Tibial artery (tissue), 4 donors: ENCODE measurements at regions not wholly inside any gene's neighbourhood (a gene's known extent, or its start where the extent isn't known, plus 50 kb on each side); places are given as distances from the start of the nearest gene placed in this dataset.

Experiments
- DNase-seq, 2 donors: peaks; one replicate each; pipeline ENCODE4 v3.0.0-alpha.2; 2019
- H3K27ac ChIP-seq, 2 donors: fragments of 200-600 bp; sonication (generic) in 1 of 2; 1 replicate in 1 of 2; 2 replicates in 1 of 2; pipeline ENCODE4 v1.5.1; 2018 to 2019; ENCODE audit warnings: mild to moderate bottlenecking in 1 of 2
- H3K27me3 ChIP-seq, 2 donors: fragments of 200-600 bp; sonication (generic) in 1 of 2; one replicate each; pipeline versions ENCODE4 v1.5.1 to v1.6.0; 2016 to 2019
- H3K36me3 ChIP-seq, 3 donors: fragments of 200-600 bp; sonication (generic) in 2 of 3; one replicate each; pipeline ENCODE4 v1.5.1; 2016 to 2019; ENCODE audit warnings: mild to moderate bottlenecking in 2 of 3
- H3K4me1 ChIP-seq, 4 donors: fragments of 200-600 bp; sonication (generic) in 2 of 4; 1 replicate in 3 of 4; 2 replicates in 1 of 4; pipeline ENCODE4 v1.5.1; 2016 to 2019
- H3K4me3 ChIP-seq, 2 donors: fragments of 200-600 bp; sonication (generic) in 1 of 2; 1 replicate in 1 of 2; 2 replicates in 1 of 2; pipeline ENCODE4 v1.5.1; 2018 to 2019; ENCODE audit warnings: mild to moderate bottlenecking in 2 of 2
- H3K9me3 ChIP-seq, 3 donors: fragments of 200-600 bp; sonication (generic) in 1 of 3; one replicate each; pipeline ENCODE4 v1.5.1; 2016 to 2019
- CTCF ChIP-seq, 2 experiments: fragments of 200-600 bp in 1 of 2; fragments of 450-650 bp in 1 of 2; IDR thresholded peaks; one replicate each; pipeline ENCODE4 v1.5.1; 2017 to 2019; ENCODE audit warnings: antibody characterized with exemption in 2 of 2, mild to moderate bottlenecking in 1 of 2, moderate library complexity in 1 of 2
- intact Hi-C: fragments of 100-400 bp; cut with DNase I; formaldehyde crosslinking; loops from one replicate; pipeline ENCODE4 v1.15.0; 2023; ENCODE audit warnings: low total_unique reads

GRCh38 chr5:5005353-5005752 lies 134.8 kb upstream of the ADAMTS16 start:
- no peaks in the 10 kb centered on the region for H3K27me3 ChIP-seq
- intact Hi-C loops, result no loop called here

GRCh38 chr5:5006548-5006947 lies 133.6 kb upstream of the ADAMTS16 start:
- Histone ChIP-seq H3K4me3 (no peak overlapping the region), H3K4me1 (no peaks in the 10 kb centered on the region), H3K36me3 (no peaks in the 10 kb centered on the region), H3K9me3 (no peaks in the 10 kb centered on the region), H3K27me3 (no peaks in the 10 kb centered on the region), H3K27ac (no peak overlapping the region)
- no peak for TF ChIP-seq CTCF (IDR thresholded peaks at IDR 0.05)
- no peak for DNase-seq
- intact Hi-C loops, result no loop called here

More at GRCh38 chr5:5005353-5005752, 134.8 kb upstream of the ADAMTS16 start:
- H3K4me1 ChIP-seq, result no peaks in the 10 kb centered on the region
- H3K4me3 ChIP-seq, result no peak overlapping the region
- no peak for TF ChIP-seq CTCF (IDR thresholded peaks at IDR 0.05)
- no peaks in the 10 kb centered on the region for H3K9me3 ChIP-seq
- no peaks in the 10 kb centered on the region for H3K36me3 ChIP-seq
- no peak overlapping the region for H3K27ac ChIP-seq
- no peak for DNase-seq

- H3K4me3 ChIP-seq, result no peak overlapping the region
- intact Hi-C loops, result no loop called here
- no peaks in the 10 kb centered on the region for H3K36me3 ChIP-seq
- no peaks in the 10 kb centered on the region for H3K4me1 ChIP-seq
- no peak for DNase-seq
- H3K27me3 ChIP-seq, result no peaks in the 10 kb centered on the region
- H3K9me3 ChIP-seq, result no peaks in the 10 kb centered on the region
- H3K27ac ChIP-seq, result no peak overlapping the region
- TF ChIP-seq CTCF (IDR thresholded peaks at IDR 0.05), result no peak
Measured at GRCh38 chr5:5009240-5009639, 130.9 kb upstream of the ADAMTS16 start.

- Histone ChIP-seq H3K36me3 (no peaks in the 10 kb centered on the region), H3K27ac (no peak overlapping the region), H3K4me3 (no peak overlapping the region), H3K27me3 (no peaks in the 10 kb centered on the region), H3K4me1 (no peaks in the 10 kb centered on the region), H3K9me3 (no peaks in the 10 kb centered on the region)
- intact Hi-C loops, result no loop called here
- no peak for TF ChIP-seq CTCF (IDR thresholded peaks at IDR 0.05)
- no peak for DNase-seq
Measured at GRCh38 chr5:5011151-5011550, 129.0 kb upstream of the ADAMTS16 start.

GRCh38 chr5:5014586-5015235 lies 125.4 kb upstream of the ADAMTS16 start:
- DNase-seq, result no peak
- intact Hi-C loops, result no loop called here
- Histone ChIP-seq H3K9me3 (no peaks in the 10 kb centered on the region), H3K27me3 (no peaks in the 10 kb centered on the region), H3K27ac (no peak overlapping the region), H3K4me3 (no peak overlapping the region), H3K36me3 (no peaks in the 10 kb centered on the region), H3K4me1 (no peaks in the 10 kb centered on the region)
- TF ChIP-seq CTCF (IDR thresholded peaks at IDR 0.05), result no peak
